ENCODE measurements at regions not wholly inside any gene's neighbourhood (a gene's known extent, or its start where the extent isn't known, plus 50 kb on each side); places are given as distances from the start of the nearest gene placed in this dataset.

DNA sequence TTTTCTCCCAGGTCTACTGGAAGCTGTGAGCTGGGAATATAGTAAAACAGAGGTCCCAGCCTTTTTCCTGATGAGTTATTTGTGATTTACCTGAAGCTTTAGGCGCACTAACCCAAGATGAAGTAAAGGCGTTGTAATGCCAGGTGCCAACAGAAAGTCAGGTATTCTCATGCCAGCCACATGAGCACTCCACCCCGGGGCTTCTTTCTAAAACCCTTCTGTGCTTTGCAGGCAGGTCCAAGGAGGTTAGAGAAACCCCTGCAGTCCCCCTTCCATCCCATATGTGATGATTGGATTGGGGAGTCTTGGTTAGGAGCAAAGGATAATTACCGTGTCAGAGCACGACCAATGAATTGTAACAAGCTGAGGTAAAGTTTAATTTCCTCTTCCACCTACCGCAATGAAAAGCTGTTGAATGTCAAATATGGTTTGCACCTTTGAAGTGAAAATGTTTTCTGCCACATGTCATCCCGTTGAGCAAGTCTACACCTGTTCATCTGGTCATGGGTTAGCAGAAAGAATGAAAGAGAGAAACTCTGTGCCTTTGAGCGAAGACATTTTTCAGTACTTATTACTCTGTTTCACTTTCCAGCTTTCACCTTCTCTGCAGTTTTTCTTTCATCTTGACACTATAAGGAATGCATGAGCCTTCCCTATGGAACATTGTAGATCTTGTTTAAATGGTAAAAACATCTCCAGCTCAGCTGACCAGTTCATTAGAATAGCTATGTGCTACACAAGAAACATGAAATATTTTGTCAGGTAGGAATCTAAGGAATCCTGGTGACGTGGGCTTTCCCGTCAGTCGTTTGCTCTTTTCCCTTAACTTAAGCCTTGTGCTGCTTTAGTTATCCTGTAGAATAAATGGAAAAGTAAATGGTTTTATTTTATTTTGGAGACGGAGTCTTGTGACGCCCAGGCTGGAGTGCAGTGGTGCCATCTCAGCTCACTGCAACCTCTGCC lies 204.6 kb upstream of the IL12A start:
- Histone ChIP-seq H3K9ac (ENCODE audit: insufficient read depth, low read length) (no peak overlapping the region), H3K27ac (ENCODE audit: insufficient read depth, low read length) (no peak overlapping the region), H3K4me1 (ENCODE audit: control insufficient read depth, extremely low read depth, insufficient read depth, low read length) (peaks cover 12% of the 10 kb centered on the region), H3K4me3 (replicated peaks in 1 of 4; ENCODE audit: control extremely low read depth in 1 of 4, insufficient read depth in 1 of 4, low read depth in 3 of 4, low read length in 4 of 4) (no peak overlapping the region), H3K9me3 (ENCODE audit: control insufficient read depth, insufficient read depth, low read depth, low read length) (no peaks in the 10 kb centered on the region), H3K36me3 (ENCODE audit: control insufficient read depth, insufficient read depth, low read length) (no peaks in the 10 kb centered on the region), H4K20me1 (ENCODE audit: control insufficient read depth, extremely low read depth, insufficient read depth, low read length) (no peaks in the 10 kb centered on the region), H3K4me2 (ENCODE audit: extremely low read depth, insufficient read depth, low read length) (no peak overlapping the region), H3K27me3 (ENCODE audit: control insufficient read depth, insufficient read depth, low read length) (no peaks in the 10 kb centered on the region), H2AFZ (ENCODE audit: low read length) (no peak overlapping the region), H3K79me2 (ENCODE audit: control insufficient read depth, insufficient read depth, low read length) (peaks cover 62% of the 10 kb centered on the region)
- TF ChIP-seq EZH2 (IDR thresholded peaks at IDR 0.05; ENCODE audit: low read length, missing control alignments) = no peak
- TF ChIP-seq, protein P1, sequence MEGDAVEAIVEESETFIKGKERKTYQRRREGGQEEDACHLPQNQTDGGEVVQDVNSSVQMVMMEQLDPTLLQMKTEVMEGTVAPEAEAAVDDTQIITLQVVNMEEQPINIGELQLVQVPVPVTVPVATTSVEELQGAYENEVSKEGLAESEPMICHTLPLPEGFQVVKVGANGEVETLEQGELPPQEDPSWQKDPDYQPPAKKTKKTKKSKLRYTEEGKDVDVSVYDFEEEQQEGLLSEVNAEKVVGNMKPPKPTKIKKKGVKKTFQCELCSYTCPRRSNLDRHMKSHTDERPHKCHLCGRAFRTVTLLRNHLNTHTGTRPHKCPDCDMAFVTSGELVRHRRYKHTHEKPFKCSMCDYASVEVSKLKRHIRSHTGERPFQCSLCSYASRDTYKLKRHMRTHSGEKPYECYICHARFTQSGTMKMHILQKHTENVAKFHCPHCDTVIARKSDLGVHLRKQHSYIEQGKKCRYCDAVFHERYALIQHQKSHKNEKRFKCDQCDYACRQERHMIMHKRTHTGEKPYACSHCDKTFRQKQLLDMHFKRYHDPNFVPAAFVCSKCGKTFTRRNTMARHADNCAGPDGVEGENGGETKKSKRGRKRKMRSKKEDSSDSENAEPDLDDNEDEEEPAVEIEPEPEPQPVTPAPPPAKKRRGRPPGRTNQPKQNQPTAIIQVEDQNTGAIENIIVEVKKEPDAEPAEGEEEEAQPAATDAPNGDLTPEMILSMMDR (conservative IDR thresholded peaks at IDR 0.05 in 1 of 2, IDR thresholded peaks at IDR 0.05 in 1 of 2; ENCODE audit: low read depth in 1 of 2, low read length in 2 of 2) = no peak
- DNase-seq (ENCODE audit: low read depth in 2 of 2) = peak in 1 of 2 donors; percentile 71

DNA sequence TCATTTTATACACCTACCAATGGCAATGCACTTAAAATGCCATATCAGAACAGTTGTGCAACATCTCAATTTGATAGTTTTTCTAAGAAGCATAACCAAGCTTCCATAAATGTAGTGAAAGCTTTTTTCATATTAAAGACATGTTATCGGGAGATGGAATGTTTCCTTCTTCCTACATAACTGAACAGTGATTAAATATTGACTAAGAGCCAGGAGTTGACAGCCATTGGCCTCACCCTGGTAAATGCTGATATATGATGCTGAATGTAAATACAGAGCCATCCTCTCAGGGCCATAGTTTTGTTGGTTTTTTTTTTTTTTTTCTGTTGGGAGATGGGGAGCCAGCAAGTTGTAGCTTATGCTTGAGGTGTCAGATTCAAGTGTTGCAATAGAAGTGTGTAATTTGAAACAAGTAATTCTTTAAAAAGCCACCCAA lies 203.3 kb upstream of the IL12A start:
- peaks cover 61% of the 10 kb centered on the region for H3K79me2 ChIP-seq (ENCODE audit: control insufficient read depth, insufficient read depth, low read length)
- peaks cover 12% of the 10 kb centered on the region for H3K4me1 ChIP-seq (ENCODE audit: control insufficient read depth, extremely low read depth, insufficient read depth, low read length)
- H2AFZ ChIP-seq (ENCODE audit: low read length) = no peak overlapping the region
- no peak for TF ChIP-seq EZH2 (IDR thresholded peaks at IDR 0.05; ENCODE audit: low read length, missing control alignments)
- TF ChIP-seq, protein P1 (conservative IDR thresholded peaks at IDR 0.05 in 1 of 2, IDR thresholded peaks at IDR 0.05 in 1 of 2; ENCODE audit: low read depth in 1 of 2, low read length in 2 of 2) = no peak
- H3K4me2 ChIP-seq (ENCODE audit: extremely low read depth, insufficient read depth, low read length) = peak overlapping the region; percentile 19
- H3K27ac ChIP-seq (ENCODE audit: insufficient read depth, low read length) = no peak overlapping the region
- no peaks in the 10 kb centered on the region for H3K9me3 ChIP-seq (ENCODE audit: control insufficient read depth, insufficient read depth, low read depth, low read length)
- no peak overlapping the region for H3K4me3 ChIP-seq (replicated peaks in 1 of 4; ENCODE audit: control extremely low read depth in 1 of 4, insufficient read depth in 1 of 4, low read depth in 3 of 4, low read length in 4 of 4)
- no peaks in the 10 kb centered on the region for H3K27me3 ChIP-seq (ENCODE audit: control insufficient read depth, insufficient read depth, low read length)
- DNase-seq (ENCODE audit: low read depth in 2 of 2) = peak; percentile 45 to 67
- H3K36me3 ChIP-seq (ENCODE audit: control insufficient read depth, insufficient read depth, low read length) = no peaks in the 10 kb centered on the region
- H4K20me1 ChIP-seq (ENCODE audit: control insufficient read depth, extremely low read depth, insufficient read depth, low read length) = no peaks in the 10 kb centered on the region
- no peak overlapping the region for H3K9ac ChIP-seq (ENCODE audit: insufficient read depth, low read length)

- no peak for TF ChIP-seq EZH2 (IDR thresholded peaks at IDR 0.05; ENCODE audit: low read length, missing control alignments)
- TF ChIP-seq, protein P1 (conservative IDR thresholded peaks at IDR 0.05 in 1 of 2, IDR thresholded peaks at IDR 0.05 in 1 of 2; ENCODE audit: low read depth in 1 of 2, low read length in 2 of 2) = no peak
- H3K9ac ChIP-seq (ENCODE audit: insufficient read depth, low read length) = no peak overlapping the region
- no peak overlapping the region for H3K4me2 ChIP-seq (ENCODE audit: extremely low read depth, insufficient read depth, low read length)
- no peaks in the 10 kb centered on the region for H3K36me3 ChIP-seq (ENCODE audit: control insufficient read depth, insufficient read depth, low read length)
- no peaks in the 10 kb centered on the region for H3K9me3 ChIP-seq (ENCODE audit: control insufficient read depth, insufficient read depth, low read depth, low read length)
- peaks cover 55% of the 10 kb centered on the region for H3K79me2 ChIP-seq (ENCODE audit: control insufficient read depth, insufficient read depth, low read length)
- H3K4me1 ChIP-seq (ENCODE audit: control insufficient read depth, extremely low read depth, insufficient read depth, low read length) = peaks cover 12% of the 10 kb centered on the region
- no peaks in the 10 kb centered on the region for H3K27me3 ChIP-seq (ENCODE audit: control insufficient read depth, insufficient read depth, low read length)
- H3K4me3 ChIP-seq (replicated peaks in 1 of 4; ENCODE audit: control extremely low read depth in 1 of 4, insufficient read depth in 1 of 4, low read depth in 3 of 4, low read length in 4 of 4) = no peak overlapping the region
- DNase-seq (ENCODE audit: low read depth in 2 of 2) = peak; percentile 23 to 63
- H3K27ac ChIP-seq (ENCODE audit: insufficient read depth, low read length) = peak overlapping the region; percentile 1
- no peak overlapping the region for H2AFZ ChIP-seq (ENCODE audit: low read length)
- H4K20me1 ChIP-seq (ENCODE audit: control insufficient read depth, extremely low read depth, insufficient read depth, low read length) = no peaks in the 10 kb centered on the region
Observed at GRCh38 chr3:159786489-159787177, 202.0 kb upstream of the IL12A start.
